Suppressor macrophage treated with lipopolysaccharide for 4 hours (primary cell): ENCODE measurements at regions not wholly inside any gene's neighbourhood (a gene's known extent, or its start where the extent isn't known, plus 50 kb on each side); places are given as distances from the start of the nearest gene placed in this dataset.

Experiments used
- DNase-seq: peaks from one replicate; pipeline ENCODE4 v3.0.0-alpha.2; 2020

DNA sequence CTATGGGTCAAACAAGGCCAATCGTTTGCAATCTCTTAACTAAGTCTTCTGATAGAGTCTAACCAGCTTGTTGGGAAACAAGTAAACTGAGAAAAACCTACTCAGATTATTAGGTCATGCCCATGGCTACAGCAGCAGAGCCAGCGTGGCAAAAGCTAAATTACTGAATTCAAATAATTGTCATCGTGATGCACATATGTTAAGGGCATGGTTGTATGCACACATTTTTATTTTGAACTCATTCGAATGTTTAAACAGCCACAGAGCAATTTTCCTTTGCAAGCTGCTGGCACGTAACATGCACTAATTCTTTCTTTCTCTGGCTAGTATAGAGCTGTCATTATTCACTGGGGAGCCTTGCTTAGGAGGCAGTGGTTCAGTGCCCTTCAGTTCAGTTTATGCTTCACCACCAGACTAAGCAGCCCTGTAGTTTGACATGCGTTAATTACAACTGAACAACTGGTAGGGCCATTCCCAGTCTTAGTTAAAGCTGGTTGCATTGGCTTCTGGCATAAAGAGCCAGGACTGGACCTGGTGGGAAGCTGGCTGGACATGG is 396.4 kb downstream of the METTL15 start:
- DNase-seq, result no peak

DNA sequence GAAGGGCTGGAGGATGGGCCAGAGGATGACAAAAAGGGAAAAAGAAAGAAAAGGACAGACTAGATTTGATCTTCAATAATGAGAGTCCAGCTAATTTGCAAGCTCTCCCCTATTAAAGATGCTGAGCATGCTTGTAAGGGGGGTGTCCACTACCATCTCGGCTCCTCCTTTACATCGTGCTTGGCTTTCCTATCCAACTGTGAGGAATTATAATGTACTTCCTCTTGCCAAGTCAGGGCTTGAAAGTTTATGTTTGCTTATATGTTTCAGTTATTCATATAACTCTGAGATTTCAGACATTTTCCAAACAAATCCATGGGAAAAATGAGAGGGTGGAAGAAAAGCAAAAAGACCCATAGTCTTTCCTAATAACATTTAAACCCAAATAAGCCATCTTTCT is 387.1 kb downstream of the METTL15 start:
- DNase-seq, result no peak

DNA sequence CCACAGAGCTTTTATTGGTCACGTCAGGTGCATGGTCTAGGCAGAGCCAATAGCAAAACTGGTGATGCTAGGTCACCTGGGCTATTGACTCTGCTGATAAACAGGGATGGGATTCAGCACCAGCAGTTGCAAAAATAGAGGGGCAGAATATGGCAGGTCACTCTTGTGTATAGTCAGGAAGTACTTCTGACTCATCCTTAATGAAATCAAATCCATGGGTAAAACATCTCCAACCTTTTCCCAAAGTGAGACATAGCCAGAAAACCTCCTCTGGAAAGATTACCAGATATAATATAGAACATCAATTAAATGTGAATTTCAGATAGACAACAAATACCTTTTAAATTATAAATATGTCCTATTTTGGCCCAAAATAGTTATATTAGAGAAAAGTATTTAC is 383.2 kb downstream of the METTL15 start:
- no peak for DNase-seq

DNA sequence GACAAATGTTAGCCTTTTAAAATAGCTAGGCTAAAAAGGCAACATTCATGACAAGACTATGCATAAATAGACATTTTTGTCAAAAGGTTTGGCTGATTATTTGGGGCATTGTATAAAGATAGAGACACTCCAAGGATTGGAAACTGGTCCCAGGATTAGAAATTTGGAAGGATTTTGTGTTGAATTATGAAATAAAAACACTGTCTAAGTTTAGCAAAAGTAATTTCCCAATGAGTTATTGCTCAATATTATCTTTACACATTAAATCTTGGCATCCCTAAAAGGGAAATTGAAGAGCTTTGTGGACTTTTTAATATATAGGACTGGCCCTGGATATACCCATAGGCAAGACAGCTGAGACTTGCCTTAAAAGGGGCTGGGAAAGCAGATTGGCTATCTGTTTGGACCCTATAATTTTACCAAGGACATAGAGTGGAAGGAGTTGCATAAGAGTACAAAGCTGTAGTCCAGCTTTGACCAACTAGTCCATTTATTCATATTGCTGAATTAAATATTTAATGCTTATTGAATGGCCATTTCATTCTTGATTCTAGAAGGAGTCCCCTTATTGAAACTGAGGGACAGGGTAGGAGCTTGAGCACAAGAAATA is 382.7 kb downstream of the METTL15 start:
- DNase-seq, result no peak

DNA sequence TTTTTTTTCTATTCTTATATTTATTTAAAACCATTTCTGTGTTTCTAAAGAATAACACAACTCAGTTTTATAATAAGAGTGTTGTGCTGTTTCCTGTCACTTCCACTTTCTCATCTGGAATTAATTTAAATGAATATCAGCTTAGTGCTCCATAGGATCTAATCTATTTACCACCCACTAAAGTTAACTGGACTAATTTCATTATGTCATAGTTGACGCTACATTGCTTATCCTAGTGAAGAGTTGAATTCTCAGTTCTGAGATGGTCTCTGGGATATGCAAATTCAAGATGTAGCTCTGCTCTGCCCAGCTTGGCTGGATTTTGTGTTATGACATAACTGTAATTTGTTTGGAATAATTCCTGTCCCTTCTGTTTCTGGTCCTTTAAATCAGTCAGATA is 380.1 kb downstream of the METTL15 start:
- DNase-seq, result no peak

DNA sequence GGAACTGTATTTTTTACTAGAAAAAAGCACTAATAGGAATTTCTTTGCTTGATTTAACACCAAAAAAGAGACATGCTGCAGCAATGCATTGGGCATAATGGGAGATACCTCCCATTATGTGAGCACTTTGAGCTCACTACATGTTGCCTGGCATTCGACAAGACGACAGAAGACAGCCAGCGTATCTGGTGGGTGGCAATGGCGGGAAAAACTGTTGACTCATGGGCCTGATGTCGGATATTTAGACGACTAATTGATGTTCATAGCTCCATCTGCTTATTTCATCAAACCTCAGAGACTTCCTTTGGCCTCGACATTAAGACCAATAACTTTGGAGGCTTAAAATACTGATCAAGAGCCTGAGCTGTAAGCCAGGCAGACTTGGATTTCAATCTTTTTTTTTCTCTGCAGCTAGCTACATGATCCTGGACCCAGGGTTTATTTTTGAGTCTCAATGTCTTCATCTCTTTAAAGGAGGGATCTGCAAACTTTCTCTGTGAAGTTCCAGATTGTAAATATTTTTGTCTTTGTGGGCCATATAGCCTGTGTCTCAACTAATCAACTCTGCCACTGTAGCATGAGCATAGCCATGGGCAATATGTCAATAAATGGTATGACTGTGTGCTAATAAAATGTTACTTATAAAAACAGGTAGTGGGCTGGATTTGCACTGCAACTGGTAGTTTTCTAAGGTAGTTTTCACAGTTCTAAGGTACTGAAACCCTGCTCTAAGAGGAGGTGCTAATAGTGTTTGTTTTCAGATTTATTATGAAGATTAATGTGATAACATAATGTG is 375.1 kb downstream of the METTL15 start:
- no peak for DNase-seq

DNA sequence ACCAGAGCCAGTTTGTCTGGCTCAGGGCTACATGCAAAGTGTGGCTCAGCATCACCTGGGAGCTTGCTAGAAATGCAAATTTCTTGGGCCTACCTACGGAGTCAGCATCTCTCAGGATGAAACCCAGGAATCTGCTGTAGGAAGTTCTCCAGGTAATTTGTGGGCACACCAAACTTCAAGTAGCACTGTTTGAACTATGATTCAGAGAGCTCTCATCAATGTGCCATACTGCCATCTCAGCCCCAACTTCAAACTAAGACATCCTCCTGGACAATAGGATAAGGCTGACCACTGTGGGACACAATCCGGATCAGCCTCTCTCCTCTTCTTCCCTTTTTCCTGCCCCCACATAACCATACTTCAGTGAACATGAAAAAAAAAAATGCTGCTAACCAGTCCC is 374.5 kb downstream of the METTL15 start:
- DNase-seq, result no peak

DNA sequence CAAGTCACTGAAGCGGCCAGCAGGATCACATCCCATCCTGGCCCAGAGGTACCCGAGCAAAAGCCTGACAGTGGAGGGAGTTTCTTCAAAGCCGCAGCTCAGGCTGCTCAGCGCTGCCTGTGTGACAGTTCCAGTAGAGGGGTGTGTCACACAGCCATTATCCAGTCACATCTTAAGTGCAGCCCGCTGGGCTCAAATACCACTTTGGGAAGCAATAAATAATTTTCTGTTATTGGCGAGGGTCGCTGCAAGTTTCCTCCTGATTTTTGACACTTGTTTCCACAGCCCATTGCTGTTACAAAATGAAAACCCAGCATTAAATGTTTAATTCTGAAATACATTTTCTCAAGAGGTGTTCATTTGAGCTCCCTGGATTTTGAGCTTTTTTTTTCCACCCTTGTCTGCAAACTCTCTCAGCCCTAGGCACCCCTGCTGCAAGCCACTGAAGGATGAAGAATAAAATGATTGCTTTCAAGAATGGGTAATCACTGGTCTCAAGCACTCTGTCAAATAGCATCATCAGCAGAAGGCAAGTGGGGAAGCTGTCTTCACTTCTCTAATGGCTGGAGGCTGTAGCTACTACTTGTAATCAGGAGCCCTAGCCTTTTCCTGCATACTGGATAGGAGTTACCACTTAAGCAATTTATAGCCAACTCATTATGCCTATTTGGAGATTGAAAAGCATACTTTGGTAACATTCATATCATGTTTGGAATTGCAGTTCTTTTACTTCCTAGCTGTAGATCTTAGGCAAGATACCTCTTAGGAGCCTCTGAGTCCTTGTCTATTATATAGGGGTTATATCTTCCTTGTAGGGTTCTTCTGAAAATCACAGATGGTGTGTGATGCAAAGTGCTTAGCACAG is 373.7 kb downstream of the METTL15 start:
- DNase-seq, result no peak

DNA sequence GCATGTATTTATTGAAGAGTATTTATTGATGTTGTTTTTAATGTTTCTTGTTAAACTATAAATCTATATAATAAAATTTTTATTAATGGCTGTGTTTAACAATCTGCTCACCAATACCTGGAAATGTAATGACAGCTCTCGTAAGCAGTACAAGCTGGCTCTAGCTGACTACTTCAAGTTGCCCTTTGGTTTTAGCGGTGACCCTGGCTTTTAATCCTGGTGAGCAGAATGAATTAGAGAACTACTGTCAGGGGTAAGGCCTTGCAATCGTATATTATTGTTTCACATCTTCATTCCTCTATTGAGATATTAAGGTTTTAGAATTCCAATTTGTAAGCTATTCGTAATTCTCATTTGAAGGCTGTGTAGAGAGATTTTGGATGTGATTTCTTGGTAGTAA is 372.2 kb downstream of the METTL15 start:
- DNase-seq, result no peak

DNA sequence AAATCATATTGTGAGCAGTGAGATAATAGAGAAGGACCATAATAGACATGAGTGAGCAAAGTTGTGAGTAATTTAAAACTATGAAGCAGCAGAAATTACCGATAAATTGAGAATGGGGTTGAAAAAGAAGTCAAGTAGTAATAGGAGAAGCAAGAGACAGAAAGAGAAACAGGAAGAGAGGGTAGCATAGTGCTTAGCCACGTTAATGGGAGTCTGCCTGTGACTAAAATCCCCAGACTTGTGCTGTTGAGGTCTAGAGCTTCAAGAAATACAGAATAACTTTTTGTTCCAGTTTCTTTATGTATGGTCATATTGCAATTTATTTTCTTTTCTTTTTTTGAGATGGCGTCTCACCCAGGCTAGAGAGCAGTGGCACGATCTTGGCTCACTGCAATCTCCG is 368.7 kb downstream of the METTL15 start:
- no peak for DNase-seq

DNA sequence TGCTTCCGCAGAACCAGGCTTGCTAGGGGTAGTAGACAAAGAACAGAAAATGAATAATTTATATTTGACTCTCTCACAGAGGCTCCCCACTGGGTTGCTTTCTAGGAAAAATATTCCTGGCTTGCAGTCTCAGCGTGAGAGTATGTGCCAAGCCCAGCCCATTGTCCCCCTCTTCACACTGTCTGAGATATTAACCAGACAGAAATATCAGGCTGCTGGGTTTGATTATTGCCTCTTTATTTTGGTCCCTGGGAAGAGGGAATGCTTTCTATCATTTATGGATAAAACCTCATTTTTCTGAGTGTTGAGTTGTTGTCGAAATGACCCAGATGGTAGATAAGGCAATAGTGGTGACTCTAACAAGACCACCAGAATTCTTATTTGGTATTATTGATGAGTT is 367.9 kb downstream of the METTL15 start:
- no peak for DNase-seq

DNA sequence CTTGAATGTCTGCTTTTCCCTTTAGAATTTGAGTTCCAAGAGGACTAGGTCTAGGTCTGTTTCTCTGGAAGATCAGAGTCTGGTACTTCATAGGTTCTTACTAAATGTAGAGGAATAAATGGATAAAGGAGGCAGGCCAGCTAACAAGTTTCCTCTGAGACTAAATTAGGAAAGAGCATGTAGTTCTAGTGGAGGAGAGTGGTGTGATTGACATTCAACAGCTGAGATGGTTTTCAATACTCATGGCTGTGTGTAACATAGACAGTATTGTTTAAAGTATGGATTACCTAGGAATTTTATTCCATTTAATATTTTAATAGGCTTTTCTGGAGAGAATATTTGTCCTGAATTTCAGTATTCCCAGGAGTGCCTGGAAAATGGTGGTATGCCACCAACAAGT is 364.7 kb downstream of the METTL15 start:
- DNase-seq, result no peak

DNA sequence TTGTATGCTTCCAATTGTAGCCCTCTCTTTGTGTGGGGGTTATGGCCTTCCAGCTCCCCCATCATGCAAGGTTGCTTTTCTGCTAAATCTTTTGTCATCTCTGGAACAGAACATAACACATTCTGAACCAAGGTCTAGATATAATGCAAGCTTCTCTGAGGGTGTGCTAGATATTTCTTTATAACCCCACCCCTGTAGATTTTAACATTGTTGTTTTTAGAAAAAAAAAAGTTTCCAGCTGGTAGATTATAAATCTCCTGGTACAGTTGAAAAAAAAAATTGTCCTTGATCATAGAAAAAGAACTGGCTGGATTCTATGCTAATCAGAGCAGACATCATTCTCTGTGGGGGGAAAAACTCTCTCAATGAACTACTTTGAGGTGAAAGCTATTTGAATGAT is 363.3 kb downstream of the METTL15 start:
- DNase-seq, result no peak

DNA sequence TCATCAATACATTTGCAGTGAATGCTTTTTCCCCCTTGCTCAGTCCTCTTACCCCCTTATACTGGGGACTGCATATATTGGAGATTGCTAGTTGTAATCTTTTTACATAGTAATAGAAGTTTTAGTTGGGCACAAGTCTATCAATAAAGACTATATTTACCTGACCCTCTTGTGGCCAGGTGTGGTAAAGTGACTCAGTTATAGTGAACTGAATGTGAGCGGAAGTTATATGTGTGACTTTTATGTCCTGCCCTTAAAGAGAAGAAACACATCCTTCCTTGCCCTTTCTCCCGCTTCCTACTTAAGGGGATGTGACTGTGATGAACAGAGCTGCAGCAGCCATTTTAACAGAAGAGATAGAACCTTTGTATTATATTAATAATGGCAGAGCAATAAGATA is 362.0 kb downstream of the METTL15 start:
- DNase-seq, result no peak

DNA sequence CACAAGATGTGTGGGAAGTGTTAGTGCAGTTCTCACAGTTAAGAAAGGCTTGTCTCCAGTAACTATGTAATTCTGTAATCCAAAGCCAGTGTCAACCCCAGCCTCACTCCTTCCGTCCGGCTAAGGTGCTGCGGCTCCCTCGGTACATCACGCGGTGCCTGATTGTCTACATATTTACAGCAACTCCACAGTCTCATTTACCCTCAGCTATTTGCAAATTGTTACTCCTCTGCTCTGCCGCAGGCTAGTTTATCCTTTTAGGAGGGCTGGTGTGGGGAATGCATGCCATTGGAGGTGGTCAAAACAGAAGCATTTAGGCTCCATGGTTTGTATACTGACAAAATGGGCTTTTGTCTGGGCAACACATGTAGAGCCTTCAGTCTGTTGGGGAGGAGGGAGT is 358.3 kb downstream of the METTL15 start:
- no peak for DNase-seq

DNA sequence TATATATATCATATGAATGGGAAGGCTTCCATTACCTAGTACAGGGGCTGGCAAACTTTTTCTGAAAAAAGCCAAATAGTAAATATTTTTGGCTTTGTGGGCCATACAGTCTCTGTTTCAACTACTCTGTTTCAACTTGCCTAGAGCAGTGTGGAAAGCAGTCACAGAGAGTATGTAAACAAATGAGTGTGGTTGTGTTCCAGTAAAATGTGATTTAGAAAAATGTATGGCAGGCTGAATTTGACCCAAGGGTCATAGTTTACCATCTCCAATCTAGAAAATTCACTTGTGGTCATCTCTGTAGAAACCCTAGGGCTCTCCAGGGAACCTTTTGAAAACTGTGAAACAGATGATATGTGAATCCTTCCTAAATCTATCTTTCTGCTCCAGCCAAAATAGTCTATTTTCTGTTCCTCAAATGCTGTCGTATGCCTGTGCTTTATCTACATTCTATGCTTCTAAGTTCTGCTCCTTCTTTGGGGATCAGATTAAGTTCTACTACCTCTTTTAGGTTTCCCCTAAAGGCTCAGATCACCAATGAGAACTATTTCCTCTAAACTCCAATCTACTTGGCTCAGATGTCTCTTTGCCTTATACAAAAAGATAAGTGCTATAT is 356.2 kb downstream of the METTL15 start:
- DNase-seq, result no peak

DNA sequence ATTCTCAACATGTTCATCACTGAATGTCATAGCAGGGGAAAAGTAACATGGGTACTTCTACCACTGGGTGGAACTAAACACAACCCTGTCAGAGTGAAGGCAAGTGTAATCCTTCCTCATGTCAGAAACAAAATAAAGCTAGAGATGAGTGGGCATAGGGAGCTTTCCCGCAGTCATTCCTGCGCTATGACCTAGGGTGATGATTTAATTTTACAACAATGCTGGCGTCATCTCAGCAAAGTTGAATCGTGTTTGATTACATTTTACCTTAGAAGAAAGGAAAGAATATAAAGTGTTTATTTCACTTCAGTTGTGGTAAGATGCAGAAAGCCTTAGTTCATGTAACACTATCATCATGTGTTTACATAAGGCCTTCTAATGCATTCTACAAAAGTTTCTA is 355.6 kb downstream of the METTL15 start:
- no peak for DNase-seq

DNA sequence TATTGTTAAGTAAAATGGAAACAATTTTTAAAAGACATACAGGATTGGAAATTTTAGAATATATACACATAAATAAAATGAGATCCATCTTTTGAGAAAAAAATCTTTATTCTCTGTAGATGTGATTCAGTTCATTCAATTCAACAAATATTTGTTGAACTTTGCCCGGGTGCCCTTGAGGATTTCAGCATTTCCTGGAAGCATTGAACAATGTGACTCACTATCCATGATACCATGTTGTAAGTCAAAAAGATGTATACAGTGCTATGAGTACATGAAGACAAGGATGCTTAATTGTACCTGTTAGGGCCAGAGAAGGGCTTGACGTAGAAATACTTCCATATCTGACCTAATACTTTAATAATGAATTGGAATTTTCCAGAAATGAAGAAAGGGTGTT is 353.7 kb downstream of the METTL15 start:
- no peak for DNase-seq

DNA sequence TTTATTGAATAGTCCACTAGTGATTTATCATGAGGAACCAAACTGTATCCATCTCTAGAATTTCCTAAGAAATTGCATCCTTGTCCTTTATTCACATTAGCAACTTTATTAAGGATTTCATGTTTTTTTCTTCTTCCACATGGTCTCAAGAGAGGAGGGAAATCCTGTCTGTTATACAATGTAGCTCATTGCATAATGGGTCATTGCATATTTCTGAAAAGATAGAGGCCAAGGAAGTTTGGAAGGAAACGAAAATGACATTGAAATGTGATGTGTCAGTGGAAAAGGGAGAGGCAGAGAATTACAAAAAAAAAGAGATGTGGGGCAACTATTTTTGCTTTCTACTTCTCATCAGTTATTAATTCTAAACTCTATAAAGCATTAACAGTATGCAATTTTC is 353.1 kb downstream of the METTL15 start:
- DNase-seq, result no peak

DNA sequence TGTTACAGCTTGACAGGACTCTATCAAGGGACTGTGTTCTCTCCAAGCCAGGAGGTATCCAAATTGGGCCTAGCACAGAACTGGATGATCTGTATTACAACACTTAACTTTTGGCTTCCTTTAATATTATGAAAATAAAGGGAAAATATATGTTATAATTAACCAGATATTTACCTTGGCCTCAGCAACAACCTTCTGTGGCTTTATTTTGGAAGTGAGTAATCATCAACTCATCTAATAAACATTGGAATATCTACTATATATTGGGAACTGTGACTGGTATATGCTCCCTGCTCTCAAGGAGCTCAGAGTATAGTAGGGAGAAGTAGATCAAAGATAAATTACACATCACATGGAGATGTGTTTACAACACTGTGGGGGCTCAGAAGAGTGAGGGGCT is 352.2 kb downstream of the METTL15 start:
- no peak for DNase-seq

DNA sequence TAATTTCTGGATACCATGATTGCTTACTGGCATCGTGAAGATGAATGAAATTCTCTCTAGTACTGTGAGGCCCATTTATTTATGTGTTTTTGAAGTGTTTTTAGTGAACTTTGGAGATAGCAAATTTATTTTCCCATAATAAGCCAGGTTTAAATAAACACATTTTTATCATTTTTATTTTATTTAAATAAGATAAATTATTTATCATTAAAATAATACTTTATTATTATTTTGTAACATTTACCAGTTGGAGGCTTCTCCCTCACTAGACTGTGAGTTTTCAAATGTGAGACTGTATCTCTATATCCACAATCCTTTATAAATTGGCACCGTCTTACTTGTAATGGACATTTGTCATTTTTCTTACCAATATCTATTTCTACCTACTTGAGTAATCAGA is 351.7 kb downstream of the METTL15 start:
- DNase-seq, result no peak

DNA sequence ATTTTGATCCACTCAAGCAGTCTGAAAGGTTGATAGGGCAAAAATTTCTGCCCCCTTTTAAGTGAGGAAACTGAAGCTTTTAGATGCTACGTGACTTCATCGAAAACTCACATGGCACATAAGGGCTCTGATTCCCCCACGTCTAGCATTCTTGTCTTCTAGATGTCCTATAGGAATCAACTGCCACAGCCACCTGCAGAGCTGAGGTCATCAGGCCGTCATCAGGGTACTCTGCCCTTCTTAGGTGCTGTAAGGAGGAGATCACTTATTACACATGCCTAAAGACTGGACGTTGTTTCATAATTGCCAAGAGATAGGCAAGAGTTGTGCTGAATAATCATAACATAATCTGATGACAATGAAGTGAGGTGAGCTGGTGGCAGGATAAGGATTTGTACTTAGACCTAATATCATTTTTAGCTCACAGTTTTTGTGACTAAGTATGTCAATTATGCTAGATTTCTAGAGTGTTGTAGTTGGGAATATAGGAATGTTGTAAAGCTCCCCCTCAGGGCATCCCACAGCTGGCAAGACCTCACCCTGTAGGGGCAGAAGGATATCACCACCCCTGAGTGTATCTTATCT is 349.4 kb downstream of the METTL15 start:
- no peak for DNase-seq

DNA sequence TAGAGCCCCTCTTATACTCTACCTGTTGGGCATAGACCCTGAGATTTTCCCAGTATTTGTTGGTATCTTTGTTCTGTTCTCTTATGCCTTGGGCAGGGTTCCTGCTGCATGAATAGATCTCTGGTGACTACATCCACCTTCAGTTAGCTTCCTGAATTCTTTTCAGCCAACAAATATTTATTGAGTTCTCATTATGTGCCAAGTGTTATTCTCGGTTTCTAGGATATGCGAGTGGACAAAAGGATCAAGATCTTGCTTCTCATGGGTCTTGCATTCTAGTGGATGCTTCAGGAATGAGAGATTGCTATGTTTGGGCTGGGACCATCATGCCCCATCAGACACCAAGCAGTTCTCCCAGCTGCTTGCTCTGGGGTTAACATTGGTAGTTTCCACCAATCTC is 340.0 kb downstream of the METTL15 start:
- DNase-seq, result no peak
